ENCODE measurements at regions not wholly inside any gene's neighbourhood (a gene's known extent, or its start where the extent isn't known, plus 50 kb on each side); places are given as distances from the start of the nearest gene placed in this dataset.

DNA sequence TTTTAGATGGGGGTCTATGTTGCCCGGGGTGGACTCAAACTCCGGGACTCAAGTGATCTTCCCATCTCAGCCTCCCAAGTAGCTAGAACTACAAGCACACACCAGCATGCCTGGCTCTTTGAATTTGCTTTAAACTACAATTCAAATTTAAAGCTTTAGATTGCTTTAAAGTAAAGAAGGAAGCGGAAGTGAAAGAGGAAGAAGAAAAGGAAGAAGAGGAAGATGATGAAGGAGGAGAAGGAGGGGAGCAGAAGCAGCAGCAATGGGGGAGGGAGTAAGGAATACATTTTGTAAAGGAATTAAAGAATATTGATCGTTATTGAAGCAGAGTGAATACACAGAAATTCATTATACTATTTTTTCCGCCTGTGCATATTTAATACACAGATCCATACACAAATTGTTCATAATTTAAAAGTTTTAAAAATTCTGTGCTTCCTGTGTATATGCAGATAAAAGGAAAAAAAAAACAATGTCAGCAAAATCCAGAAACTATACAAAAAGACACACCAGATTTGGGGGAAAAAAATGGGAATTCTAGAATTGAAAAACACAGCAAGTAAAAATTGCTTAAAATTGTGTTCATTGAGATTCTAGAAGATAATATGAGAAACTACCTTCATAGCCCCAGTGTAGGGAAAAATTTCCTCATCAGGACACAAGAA is 60.8 kb upstream of the KCNMA1 start:
- no peak for TF ChIP-seq CTCF (IDR thresholded peaks at IDR 0.05; ENCODE audit: low read length)
- no peak for TF ChIP-seq EZH2 (IDR thresholded peaks at IDR 0.05; ENCODE audit: borderline replicate concordance, low read length)

Data from OCI-LY1 (cell line).